ENCODE measurements at regions not wholly inside any gene's neighbourhood (a gene's known extent, or its start where the extent isn't known, plus 50 kb on each side); places are given as distances from the start of the nearest gene placed in this dataset.
"Not testable (repeated sequence)": the region's sequence is repeated elsewhere in the genome, so short reads cannot be mapped to it uniquely, and the experiment has no call there.

DNA sequence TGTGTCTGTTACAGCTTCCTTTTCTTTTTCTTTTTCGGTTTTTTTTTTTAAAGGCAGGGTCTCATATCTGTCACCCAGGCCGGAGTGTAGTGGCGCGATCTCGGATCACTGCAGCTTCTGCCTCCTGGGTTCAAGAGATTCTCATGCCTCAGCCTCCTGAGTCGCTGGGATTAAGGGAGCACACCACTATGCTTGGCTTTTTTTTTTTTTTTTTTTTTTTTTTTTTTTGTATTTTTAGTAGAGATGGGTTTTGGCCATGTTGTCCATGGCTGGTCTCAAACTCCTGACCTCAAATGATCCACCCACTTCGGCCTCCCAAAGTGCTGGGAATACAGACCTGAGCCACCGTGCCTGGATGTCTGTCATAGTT is 74.3 kb upstream of the PRSS16 start:
- not testable (repeated sequence) for H3K27me3 Mint-ChIP-seq; H3K9me3 Mint-ChIP-seq; H3K36me3 Mint-ChIP-seq (ENCODE audit: low read depth); H3K4me3 Mint-ChIP-seq; H3K27ac Mint-ChIP-seq
- H3K4me1 Mint-ChIP-seq (ENCODE audit: low read depth), result peaks cover 17% of the 10 kb centered on the region

DNA sequence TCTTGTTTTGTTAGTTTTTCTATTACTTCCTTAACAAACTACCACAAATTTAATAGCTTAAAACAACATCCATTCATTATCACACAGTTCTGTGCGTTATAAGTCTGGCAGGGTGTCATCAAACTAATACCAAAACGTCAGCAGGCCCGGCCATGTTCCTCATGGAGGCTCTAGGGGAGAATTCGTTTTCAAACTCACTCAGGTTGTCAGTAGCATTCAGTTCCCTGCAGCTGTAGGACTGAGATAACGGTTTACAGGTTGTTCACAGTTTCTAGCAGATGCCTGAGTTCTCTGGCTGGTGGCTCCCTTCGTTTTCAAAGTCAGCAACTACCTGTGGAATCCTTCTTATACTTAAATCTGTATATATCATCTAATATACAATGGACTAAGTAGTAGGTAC is 72.5 kb upstream of the PRSS16 start:
- H3K4me3 Mint-ChIP-seq, result no peak overlapping the region
- H3K36me3 Mint-ChIP-seq (ENCODE audit: low read depth), result no peaks in the 10 kb centered on the region
- peaks cover 15% of the 10 kb centered on the region for H3K27me3 Mint-ChIP-seq
- H3K4me1 Mint-ChIP-seq (ENCODE audit: low read depth), result peaks cover 20% of the 10 kb centered on the region
- H3K27ac Mint-ChIP-seq, result no peak overlapping the region
- no peaks in the 10 kb centered on the region for H3K9me3 Mint-ChIP-seq

DNA sequence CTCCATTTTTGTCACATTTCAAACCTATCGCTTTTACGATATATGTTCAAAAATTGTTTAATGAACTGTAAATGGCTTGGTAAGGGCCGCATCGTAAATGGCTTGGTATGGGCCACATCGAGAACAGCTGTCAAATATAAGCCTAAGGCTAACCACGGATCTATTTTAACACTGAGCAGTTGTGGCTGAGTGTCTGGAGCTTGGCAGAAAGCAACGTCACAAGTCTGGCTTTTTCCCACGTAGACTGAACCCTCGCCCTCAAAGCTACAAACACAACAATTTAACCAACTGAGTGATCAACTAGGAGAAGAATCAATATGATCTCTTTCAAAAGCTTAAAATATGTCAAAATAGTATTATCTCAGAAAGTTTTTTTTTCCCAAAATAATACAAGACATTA is 71.4 kb upstream of the PRSS16 start:
- Mint-ChIP-seq H3K27ac (no peak overlapping the region), H3K36me3 (ENCODE audit: low read depth) (no peaks in the 10 kb centered on the region)

DNA sequence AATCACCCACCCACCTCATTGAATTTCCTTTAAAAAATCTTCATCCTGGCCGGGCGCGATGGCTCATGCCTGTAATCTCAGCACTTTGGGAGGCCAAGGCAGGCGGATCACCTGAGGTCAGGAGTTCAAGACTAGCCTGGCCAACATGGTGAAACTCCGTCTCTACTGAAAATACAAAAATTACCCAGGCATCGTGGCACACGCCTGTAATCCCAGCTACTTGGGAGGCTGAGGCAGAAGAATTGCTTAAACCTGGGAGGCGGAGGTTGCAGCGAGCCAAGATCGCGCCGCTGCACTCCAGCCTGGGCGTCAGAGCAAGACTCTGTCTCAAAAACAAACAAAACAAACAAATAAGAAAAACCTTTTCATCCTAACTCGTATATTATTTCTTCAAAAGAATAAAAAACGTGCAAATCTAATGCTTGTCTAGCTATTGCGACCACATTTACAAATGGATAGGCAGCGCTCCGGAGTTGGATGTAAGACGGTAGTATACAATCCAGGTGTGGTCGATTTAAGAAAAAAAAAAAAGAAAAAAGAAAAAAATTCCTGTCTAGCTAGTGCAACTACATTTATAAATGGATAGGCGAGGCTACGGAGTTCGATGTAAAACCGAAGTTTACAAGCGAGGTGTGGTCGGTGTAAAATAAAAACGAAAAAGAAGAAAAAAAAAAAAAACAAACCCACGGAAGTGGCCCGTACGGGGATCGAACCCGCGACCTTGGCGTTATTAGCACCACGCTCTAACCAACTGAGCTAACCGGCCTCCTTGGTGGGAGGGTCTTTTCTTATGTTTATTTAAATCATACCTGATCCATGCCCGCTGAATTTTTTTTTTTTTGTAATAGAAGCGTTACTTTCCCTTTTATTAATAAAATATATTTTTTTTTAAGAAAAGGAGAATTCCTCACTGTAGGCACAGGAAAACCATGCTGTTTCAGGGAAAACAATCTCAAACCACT is 70.7 kb upstream of the PRSS16 start:
- Mint-ChIP-seq H3K4me1 (ENCODE audit: low read depth) (peaks cover 20% of the 10 kb centered on the region), H3K9me3 (no peaks in the 10 kb centered on the region), H3K4me3 (peak overlapping the region; percentile 87), H3K27me3 (peaks cover 17% of the 10 kb centered on the region), H3K36me3 (ENCODE audit: low read depth) (no peaks in the 10 kb centered on the region), H3K27ac (peak overlapping the region; percentile 90)

More for the DNA sequence above, 71.4 kb upstream of the PRSS16 start:
- Mint-ChIP-seq H3K4me1 (ENCODE audit: low read depth) (peaks cover 20% of the 10 kb centered on the region), H3K9me3 (no peaks in the 10 kb centered on the region), H3K27me3 (peaks cover 17% of the 10 kb centered on the region), H3K4me3 (peak overlapping the region; percentile 87)

DNA sequence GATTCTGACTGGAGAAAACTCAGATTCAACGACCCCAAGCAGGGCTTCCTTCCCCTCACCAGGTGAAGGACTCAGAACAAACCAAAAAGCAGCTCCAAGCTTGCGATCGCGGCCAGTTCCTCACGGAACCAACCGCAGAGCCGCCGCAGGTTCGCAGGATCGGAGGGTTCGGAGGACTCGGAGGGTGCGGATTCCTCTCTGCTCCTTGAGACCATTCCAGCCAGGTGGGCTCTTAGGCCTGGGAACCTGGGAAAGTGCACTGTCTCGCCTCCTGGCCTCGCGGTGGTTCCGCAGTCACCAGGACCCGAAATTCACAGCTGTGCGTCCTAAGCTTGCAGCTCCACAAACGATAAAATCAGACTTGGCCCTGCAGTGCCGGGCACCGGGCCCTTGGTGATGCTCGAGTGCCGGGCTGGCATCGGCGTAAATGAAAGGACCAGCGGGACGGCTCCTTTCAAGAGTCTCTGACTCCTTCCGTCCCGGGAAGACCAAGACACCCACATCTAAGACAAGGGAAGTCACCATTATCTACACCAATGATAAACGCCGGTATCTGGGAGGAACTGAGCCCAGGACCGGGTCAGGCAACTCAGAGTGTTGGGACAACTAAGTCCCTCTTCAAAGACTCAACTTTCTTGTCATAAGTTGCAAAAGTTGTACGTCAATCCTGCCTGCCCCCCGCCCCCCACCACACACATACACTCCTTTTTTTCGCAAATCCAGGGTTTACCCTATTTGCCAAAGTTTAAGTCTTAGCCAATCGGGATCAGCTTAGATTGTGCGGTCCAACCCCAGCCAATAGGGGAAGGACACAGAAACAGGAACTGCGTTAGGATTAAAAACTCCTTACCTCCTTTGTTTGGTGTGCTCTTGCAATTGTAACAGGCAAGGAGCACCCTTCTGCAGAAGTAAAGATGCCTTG is 69.8 kb upstream of the PRSS16 start:
- no peaks in the 10 kb centered on the region for H3K36me3 Mint-ChIP-seq (ENCODE audit: low read depth)
- H3K27ac Mint-ChIP-seq, result peak overlapping the region; percentile 90
- peaks cover 20% of the 10 kb centered on the region for H3K4me1 Mint-ChIP-seq (ENCODE audit: low read depth)
- H3K27me3 Mint-ChIP-seq, result peaks cover 17% of the 10 kb centered on the region
- no peaks in the 10 kb centered on the region for H3K9me3 Mint-ChIP-seq
- peak overlapping the region; percentile 87 for H3K4me3 Mint-ChIP-seq

DNA sequence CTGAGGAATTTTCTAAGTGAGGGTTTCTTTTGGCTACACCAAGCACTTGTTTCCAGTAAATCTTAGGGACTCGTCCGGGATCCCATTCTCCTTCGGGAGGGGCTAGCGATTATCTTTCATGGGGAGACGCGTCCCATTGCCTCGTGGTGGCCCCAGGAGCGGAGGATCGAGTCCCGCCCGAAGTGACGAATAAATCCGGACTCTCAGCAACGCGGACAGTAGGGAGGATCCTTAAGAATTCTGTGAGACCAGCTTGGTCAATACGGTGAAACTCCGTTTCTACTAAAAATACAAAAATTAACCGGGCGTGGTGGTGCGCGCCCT is 69.1 kb upstream of the PRSS16 start:
- Mint-ChIP-seq H3K36me3 (ENCODE audit: low read depth) (no peaks in the 10 kb centered on the region), H3K4me1 (ENCODE audit: low read depth) (peaks cover 20% of the 10 kb centered on the region), H3K27ac (peak overlapping the region; percentile 90), H3K4me3 (peak overlapping the region; percentile 87), H3K9me3 (no peaks in the 10 kb centered on the region), H3K27me3 (peaks cover 17% of the 10 kb centered on the region)

DNA sequence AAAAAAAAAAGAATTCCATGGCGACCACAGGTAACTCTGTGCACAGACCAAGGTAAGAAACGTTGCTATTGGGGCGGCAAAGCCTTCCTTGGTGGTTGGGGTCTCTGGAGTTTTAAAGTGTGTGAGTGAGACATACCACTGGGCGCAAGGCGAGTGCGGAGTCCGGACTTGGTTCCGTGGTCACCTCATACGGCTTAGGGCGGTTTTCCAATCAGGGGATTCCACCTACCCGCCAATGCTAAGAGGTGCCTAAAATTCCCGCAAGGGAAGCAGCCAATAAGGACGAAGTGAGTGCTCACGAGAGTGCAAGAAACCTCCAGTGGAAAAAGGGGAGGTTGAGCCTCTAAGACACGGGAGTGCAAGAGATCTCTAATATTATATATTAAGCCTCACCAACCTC is 68.6 kb upstream of the PRSS16 start:
- Mint-ChIP-seq H3K27me3 (peaks cover 17% of the 10 kb centered on the region), H3K4me1 (ENCODE audit: low read depth) (peaks cover 20% of the 10 kb centered on the region), H3K36me3 (ENCODE audit: low read depth) (no peaks in the 10 kb centered on the region), H3K27ac (no peak overlapping the region), H3K9me3 (no peaks in the 10 kb centered on the region), H3K4me3 (peak overlapping the region; percentile 87)

DNA sequence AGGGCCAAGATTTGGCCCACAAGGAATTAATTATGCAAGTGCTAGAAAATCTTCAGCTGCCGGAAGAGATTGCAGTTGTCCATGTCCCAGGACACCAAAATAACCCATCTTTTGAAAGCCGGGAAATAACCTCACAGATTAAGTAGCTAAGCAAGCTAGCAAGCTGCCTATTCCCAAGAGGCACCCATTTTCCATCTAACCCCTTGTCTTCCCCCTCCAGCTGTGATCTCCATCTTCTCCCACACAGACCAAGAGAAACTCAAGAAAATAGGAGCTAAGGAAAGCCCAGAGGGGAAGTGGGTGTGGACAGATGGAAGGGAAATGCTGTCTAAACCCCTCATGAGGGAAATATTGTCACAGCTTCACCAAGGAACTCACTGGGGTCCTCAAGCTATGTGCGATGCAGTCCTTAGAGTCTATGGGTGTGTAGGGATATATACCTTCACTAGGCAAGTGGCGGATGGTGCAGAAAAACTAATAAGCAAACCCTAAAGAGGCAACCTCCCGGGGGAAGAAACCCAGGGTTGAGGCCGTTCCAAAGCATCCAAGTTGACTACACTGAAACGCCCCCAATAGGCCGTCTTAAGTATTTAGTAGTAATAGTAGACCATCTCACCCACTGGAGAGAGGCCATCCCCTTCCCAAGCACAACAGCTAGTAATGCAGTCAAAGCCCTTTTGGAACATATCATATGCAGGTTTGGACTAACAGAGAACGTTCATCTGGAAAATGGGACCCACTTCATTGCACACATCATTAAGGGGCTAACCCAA is 64.3 kb upstream of the PRSS16 start:
- no peaks in the 10 kb centered on the region for H3K36me3 Mint-ChIP-seq (ENCODE audit: low read depth)
- no peaks in the 10 kb centered on the region for H3K9me3 Mint-ChIP-seq
- H3K27ac Mint-ChIP-seq, result no peak overlapping the region
- H3K4me1 Mint-ChIP-seq (ENCODE audit: low read depth), result peaks cover 9% of the 10 kb centered on the region
- H3K4me3 Mint-ChIP-seq, result no peak overlapping the region
- peaks cover 19% of the 10 kb centered on the region for H3K27me3 Mint-ChIP-seq

DNA sequence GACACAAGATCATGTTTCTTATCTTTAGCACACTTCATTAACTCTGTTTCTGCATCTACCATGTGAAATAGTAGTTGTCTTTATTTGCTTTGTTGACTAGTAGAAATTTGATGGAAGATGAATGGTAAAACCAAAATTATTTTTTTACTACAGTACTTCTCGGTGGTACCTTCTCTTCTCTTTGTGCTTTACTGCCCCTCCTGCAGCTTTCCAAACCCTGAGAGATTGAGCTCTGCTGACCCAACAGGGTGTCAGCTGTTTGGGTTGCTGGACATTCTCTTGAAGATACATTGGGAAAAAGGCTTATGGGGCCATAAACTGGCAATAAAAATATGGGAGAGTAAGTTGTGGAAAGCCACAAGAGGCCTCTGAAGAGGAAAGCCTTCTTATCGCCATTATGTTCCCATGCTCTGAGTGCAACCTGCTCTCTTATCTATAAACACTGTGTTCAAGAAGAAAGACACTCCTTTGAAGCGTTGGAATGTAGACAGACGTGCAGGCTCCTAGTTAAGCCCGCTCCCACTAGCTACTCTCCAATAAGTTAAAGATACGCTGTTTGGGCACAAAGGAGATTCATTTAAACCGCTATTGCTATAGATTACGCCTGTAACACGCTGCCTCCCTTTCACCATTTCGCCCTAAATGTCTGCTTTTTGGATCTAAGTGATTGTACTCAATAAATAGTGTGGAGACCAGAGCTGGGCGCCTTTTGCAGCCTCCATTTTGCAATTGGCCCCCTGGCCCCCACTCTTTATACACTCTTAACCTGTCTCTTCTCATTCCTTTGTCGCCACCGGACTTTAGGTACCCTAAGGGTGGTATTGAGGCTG is 60.1 kb upstream of the PRSS16 start:
- Mint-ChIP-seq H3K27ac (no peak overlapping the region), H3K36me3 (ENCODE audit: low read depth) (no peaks in the 10 kb centered on the region), H3K4me1 (ENCODE audit: low read depth) (peaks cover 8% of the 10 kb centered on the region), H3K9me3 (no peaks in the 10 kb centered on the region), H3K4me3 (peak overlapping the region; percentile 94), H3K27me3 (peaks cover 5% of the 10 kb centered on the region)

DNA sequence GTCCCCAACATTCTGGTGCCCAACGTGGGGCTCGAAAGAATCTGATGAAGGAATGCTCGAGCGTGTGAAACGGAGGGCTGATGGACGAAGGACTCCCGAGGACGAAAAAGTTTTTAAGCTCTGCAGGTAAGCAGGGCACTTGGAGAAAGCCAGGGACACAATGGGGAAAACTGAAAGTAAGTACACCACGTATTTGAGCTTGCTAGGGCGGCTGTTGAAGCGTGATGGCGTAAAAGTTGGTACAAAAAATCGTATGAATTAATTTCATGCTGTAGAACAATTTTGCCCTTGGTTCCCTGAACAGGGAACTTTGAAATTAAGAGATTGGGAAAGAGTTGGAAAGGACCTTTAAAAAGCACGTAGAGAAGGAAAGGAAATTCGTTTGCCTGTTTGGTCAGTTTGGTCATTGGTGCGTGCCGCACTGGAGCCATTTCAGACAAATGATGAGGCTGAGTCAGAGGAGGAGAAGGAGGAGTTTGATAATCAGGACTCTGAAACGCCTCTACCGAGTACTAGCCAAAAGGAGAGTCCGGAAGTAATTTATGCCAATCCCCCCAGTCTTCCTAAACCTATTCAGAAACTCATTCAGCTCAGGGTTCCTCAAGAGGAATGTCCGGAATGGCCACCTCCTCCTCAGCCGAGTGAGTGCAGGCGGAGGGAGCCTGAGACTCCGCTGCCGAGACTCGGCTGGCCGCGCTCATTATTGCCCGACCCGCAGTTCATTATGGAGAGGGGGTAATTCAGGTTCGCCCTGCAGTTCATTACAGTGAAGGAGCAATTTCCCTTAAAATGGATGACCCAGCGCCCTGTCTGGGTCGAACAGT is 59.2 kb upstream of the PRSS16 start:
- Mint-ChIP-seq H3K27ac (peak overlapping the region; percentile 68), H3K4me3 (peak overlapping the region; percentile 94), H3K4me1 (ENCODE audit: low read depth) (peaks cover 8% of the 10 kb centered on the region), H3K9me3 (no peaks in the 10 kb centered on the region), H3K27me3 (peaks cover 5% of the 10 kb centered on the region), H3K36me3 (ENCODE audit: low read depth) (no peaks in the 10 kb centered on the region)

DNA sequence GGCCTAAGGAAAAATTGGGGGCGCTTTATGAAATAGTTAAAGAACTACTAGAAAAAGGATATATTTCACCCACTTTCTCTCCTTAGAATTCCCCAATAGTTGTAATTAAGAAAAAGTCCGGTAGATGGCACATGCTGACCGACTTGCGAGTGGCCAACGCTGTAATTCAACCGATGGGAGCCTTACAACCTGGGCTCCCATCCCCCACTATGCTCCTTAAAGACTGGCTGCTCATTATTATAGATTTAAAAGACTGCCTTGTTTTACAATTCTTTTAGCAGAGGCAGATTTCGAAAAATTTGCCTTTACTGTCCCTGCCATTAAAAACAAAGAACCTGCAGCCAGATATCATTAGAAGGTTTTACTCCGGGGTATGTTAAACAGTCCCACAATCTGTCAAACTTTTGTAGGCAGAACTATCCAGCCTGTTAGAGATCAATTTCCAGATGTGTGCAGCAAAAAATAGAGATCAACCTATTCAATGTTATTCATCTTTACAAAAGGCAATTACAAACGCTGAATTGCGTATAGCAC is 58.5 kb upstream of the PRSS16 start:
- peak overlapping the region; percentile 68 for H3K27ac Mint-ChIP-seq
- H3K27me3 Mint-ChIP-seq, result peaks cover 5% of the 10 kb centered on the region
- H3K4me3 Mint-ChIP-seq, result peak overlapping the region; percentile 94
- H3K4me1 Mint-ChIP-seq (ENCODE audit: low read depth), result peaks cover 8% of the 10 kb centered on the region
- no peaks in the 10 kb centered on the region for H3K9me3 Mint-ChIP-seq
- no peaks in the 10 kb centered on the region for H3K36me3 Mint-ChIP-seq (ENCODE audit: low read depth)

DNA sequence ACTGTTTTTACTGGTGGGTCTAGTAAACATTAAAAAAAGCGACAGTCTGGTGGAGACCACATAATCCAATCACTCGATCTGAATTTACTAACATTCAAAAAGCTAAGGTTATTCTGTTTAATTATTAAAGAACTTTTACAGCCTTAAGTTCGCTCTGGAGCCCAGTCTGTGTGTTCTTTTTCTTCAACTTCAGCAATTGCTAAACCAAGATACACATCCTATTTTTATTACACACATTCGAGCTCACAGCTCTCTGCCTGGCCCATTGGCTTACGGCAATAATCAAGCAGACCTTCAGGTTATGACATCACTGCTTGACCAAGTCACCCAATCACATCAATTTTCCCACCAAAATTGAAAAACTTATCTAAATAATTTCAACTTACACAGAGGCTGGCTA is 57.4 kb upstream of the PRSS16 start:
- Mint-ChIP-seq H3K4me1 (ENCODE audit: low read depth) (peaks cover 8% of the 10 kb centered on the region), H3K9me3 (no peaks in the 10 kb centered on the region), H3K36me3 (ENCODE audit: low read depth) (no peaks in the 10 kb centered on the region), H3K27ac (no peak overlapping the region), H3K27me3 (peaks cover 5% of the 10 kb centered on the region), H3K4me3 (no peak overlapping the region)

DNA sequence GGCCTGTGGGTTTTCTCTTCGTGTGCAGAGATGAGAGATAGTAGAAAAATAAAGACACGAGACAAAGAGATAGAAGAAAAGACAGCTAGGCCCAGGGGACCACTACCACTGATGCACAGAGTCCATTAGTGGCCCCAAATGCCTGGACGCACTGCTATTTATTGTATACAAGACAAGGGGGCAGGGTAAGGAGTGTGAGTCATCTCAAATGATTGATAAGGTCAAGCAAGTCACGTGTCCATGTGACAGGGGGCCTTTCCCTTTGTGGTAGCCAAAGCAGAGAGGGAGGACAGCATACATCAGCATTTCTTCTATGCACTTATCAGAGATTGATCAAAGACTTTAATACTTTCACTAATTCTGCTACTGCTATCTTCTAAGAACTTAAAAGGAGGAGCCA is 53.0 kb upstream of the PRSS16 start:
- not testable (repeated sequence) for H3K27ac Mint-ChIP-seq

More for the DNA sequence above, 53.0 kb upstream of the PRSS16 start:
- H3K9me3 Mint-ChIP-seq; H3K27me3 Mint-ChIP-seq; H3K36me3 Mint-ChIP-seq (ENCODE audit: low read depth); H3K4me1 Mint-ChIP-seq (ENCODE audit: low read depth); H3K4me3 Mint-ChIP-seq: not testable (repeated sequence)

Data from stimulated activated naive CD8-positive, alpha-beta T cell treated with anti-CD3 and anti-CD28 coated beads, Interleukin-15, Interleukin-2, amounts not matched to agents 100 ng/mL and 50 ng/mL, for 24 hours (primary cell).